ENCODE measurements at regions not wholly inside any gene's neighbourhood (a gene's known extent, or its start where the extent isn't known, plus 50 kb on each side); places are given as distances from the start of the nearest gene placed in this dataset.

- in situ Hi-C loops (cut with HindIII; ENCODE audit: low pct_unique_long_range_greater_than_20kb, low sequenced_read_pairs): no loop called here
- DNase-seq (ENCODE audit: low read depth, low spot score): no peak
Observed at GRCh38 chr9:20209391-20210340, 412.6 kb downstream of the MLLT3 start.

GRCh38 chr9:20208961-20209371 is 413.3 kb downstream of the MLLT3 start:
- no peak for DNase-seq (ENCODE audit: low read depth, low spot score)
- in situ Hi-C loops (cut with HindIII; ENCODE audit: low pct_unique_long_range_greater_than_20kb, low sequenced_read_pairs): no loop called here

DNA sequence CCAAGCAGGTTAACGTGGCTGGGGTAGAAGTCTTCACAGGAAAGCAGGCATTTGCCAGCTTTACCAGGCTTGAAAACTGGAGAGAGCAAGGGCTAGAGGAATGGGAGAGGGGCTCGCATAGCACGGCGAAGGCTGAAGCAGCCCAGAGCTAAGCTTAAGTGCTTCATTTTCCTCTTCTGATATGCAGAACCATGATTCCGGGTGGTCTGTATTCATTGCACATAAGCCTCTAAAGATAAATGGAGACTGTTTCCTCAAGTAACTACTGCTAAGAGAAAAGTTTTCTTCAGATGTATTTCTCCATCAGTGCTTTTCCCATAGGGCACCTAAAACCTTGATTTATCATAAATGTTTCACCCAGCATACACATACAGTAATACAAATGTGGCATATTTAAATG is 414.1 kb downstream of the MLLT3 start:
- in situ Hi-C loops (cut with HindIII; ENCODE audit: low pct_unique_long_range_greater_than_20kb, low sequenced_read_pairs): no loop called here
- DNase-seq (ENCODE audit: low read depth, low spot score): no peak

DNA sequence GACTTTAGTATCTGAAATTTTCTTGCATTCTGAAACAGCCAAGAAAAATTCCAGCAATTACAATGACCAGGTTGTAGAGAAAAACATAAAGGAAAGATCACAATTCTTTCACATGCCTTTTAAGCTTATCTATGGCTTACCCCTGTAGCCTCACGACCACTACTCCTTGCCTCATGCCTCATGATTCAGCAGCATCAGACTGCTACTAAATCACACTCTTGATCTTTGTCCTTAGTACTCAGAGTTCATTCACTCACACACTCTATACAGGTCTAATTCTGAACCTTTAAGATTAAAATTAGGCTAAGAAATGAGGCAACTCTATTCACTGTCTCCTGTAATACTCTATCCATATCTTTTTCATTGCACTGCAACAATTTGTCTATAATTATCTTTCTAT is 415.1 kb downstream of the MLLT3 start:
- in situ Hi-C loops (cut with HindIII; ENCODE audit: low pct_unique_long_range_greater_than_20kb, low sequenced_read_pairs): no loop called here
- DNase-seq (ENCODE audit: low read depth, low spot score): no peak

DNA sequence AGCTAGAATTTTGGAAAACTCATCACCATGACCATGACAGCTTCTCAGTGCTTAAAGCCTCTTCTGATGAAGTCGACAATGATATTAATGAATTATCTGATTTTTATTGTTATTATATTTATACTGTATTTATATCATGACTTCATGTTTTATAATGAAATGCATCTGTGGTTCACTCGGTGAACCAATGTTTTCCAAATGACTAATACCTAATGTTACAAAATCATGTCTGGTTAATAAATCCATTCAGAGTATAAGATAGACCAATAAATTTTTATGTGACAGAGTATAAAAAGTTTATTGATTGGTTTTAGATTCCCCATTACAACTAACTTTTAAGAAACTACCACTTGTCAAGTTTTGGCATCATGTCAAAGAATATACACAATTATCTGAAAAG is 416.5 kb downstream of the MLLT3 start:
- in situ Hi-C loops (cut with HindIII; ENCODE audit: low pct_unique_long_range_greater_than_20kb, low sequenced_read_pairs): no loop called here
- no peak for DNase-seq (ENCODE audit: low read depth, low spot score)

GRCh38 chr9:20200991-20201431 is 412.2 kb upstream of the SLC24A2 start:
- DNase-seq (ENCODE audit: low read depth, low spot score): no peak
- in situ Hi-C loops (cut with HindIII; ENCODE audit: low pct_unique_long_range_greater_than_20kb, low sequenced_read_pairs): no loop called here

GRCh38 chr9:20200581-20200980 is 411.7 kb upstream of the SLC24A2 start:
- in situ Hi-C loops (cut with HindIII; ENCODE audit: low pct_unique_long_range_greater_than_20kb, low sequenced_read_pairs): no loop called here
- no peak for DNase-seq (ENCODE audit: low read depth, low spot score)

GRCh38 chr9:20199111-20199510 is 410.3 kb upstream of the SLC24A2 start:
- no peak for DNase-seq (ENCODE audit: low read depth, low spot score)
- in situ Hi-C loops (cut with HindIII; ENCODE audit: low pct_unique_long_range_greater_than_20kb, low sequenced_read_pairs): no loop called here

GRCh38 chr9:20197976-20198685 is 409.3 kb upstream of the SLC24A2 start:
- in situ Hi-C loops (cut with HindIII; ENCODE audit: low pct_unique_long_range_greater_than_20kb, low sequenced_read_pairs): no loop called here
- no peak for DNase-seq (ENCODE audit: low read depth, low spot score)

DNA sequence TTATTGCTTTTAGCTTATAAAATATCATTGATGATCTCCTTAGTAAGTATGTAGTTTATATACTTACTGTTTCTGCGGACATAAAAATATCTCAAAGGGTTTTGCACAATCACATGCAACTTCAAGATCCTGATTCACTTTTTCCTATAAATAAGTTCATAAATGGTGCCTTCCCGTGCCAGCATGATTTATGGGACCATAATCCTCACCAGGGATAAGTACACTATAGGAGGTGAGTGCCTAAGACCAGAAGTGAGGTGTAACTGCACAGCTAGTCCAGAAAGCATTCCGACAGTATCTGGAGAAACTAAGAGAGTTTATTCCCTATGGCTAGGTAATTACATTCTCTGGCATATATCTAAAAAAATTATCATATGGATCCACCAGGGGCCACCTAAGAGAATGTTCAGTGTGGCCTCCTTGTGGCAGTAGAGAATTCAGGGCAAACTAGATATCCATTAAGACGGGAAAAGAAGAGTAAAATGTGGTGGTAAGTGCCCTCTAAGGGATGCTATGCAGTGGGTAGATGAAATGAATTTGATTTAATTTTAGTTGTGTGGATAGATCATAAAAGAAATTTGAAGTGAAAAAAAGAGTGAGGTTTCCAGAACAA is 402.5 kb upstream of the SLC24A2 start:
- in situ Hi-C loops (cut with HindIII; ENCODE audit: low pct_unique_long_range_greater_than_20kb, low sequenced_read_pairs): no loop called here
- peak; percentile 39 for DNase-seq (ENCODE audit: low read depth, low spot score)

DNA sequence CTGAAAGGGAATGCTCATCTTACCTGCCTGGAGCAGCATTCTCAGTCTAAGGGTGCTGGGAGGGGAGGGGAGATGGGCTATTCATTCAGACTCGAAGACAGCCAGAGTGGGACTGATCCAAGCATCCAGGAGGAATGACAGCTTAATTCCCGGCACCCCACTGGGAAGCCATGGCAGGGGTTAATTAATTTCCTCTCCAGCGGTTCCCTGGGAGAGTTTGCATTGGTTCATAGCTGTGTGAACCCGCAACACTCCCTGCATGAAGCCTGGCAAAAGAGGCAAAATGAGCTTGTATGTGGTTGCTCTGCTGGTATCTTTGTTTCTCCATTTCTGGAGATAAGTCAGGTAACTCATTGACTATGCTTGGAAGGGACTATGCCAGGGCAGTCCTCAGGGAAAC is 401.0 kb upstream of the SLC24A2 start:
- no peak for DNase-seq (ENCODE audit: low read depth, low spot score)
- in situ Hi-C loops (cut with HindIII; ENCODE audit: low pct_unique_long_range_greater_than_20kb, low sequenced_read_pairs): no loop called here

DNA sequence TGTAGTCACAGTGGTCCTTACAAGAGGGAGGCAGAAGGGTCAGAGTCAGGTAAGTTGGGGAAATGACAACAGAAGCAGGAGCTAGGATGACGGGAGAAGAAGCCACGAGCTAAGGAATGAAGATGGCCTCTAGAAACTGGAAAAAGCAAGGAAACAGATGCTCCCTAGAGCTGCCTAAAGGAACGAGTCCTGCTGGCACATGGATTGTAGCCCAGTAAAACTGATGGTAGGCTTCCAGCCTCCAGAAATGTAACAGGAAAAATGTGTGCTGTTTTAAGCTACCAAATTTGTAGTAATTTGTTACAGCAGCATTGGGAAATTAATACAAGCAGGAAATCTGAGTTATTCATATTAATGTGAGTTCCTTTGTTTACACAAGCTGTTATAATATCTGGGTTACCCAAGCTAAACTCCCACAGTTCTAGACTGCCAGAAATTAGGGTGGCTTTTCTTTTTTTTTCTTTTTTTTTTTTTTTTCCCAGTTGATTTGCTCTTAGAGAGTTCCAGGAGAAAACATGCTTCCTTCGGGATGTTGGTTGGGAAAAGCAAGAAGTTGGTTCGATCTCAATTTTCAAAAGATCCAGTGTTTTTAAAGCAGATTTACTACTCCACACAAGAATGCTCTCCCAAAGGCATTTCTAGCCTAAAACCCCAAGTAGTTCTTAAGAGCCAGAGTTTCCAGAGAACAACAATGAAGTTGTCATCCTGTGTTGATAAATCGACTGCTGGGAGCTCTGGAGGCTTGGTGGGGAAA is 400.0 kb upstream of the SLC24A2 start:
- DNase-seq (ENCODE audit: low read depth, low spot score): no peak
- in situ Hi-C loops (cut with HindIII; ENCODE audit: low pct_unique_long_range_greater_than_20kb, low sequenced_read_pairs): no loop called here

DNA sequence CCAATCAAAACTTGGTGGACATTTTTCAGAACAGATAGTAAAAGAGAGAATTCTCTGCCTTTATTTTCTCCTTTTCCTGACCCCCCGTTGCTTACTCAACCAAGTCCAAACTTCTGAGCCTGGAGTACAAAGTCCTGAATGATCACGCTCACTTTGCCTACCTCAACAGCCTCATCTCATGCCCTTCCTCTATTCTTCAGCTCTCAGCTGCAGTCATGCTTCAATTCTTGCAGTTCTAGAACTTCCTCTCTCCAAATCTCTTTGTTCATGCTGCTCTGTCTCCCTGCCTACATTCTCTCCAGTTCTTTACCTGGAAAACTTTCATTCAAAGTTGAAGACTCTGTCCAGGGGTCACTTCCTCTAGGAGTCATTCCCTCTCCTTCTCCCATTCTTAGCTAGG is 398.5 kb upstream of the SLC24A2 start:
- in situ Hi-C loops (cut with HindIII; ENCODE audit: low pct_unique_long_range_greater_than_20kb, low sequenced_read_pairs): no loop called here
- DNase-seq (ENCODE audit: low read depth, low spot score): no peak

- in situ Hi-C loops (cut with HindIII; ENCODE audit: low pct_unique_long_range_greater_than_20kb, low sequenced_read_pairs): no loop called here
Observed at GRCh38 chr9:20186823-20187222, 398.0 kb upstream of the SLC24A2 start.

GRCh38 chr9:20186231-20186630 is 397.4 kb upstream of the SLC24A2 start:
- in situ Hi-C loops (cut with HindIII; ENCODE audit: low pct_unique_long_range_greater_than_20kb, low sequenced_read_pairs): no loop called here
- no peak for DNase-seq (ENCODE audit: low read depth, low spot score)

More at GRCh38 chr9:20186823-20187222, 398.0 kb upstream of the SLC24A2 start:
- no peak for DNase-seq (ENCODE audit: low read depth, low spot score)

DNA sequence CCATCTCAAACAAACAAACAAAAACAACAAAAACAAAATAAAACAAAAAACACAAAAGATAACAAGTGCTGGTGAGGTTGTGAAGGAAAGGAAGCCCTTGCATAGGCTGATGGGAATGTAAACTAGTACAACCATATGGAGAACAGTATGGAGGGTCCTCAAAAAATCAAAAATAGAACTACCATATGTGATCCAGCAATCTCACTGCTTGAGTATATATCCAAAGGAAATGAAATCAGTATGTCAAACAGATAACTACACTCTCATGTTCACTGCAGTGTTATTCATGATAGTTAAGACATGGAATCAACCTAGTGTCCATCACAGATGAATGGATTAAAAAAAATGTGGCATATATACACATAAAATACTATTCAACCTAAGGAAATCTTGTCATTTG is 395.7 kb upstream of the SLC24A2 start:
- no peak for DNase-seq (ENCODE audit: low read depth, low spot score)
- in situ Hi-C loops (cut with HindIII; ENCODE audit: low pct_unique_long_range_greater_than_20kb, low sequenced_read_pairs): no loop called here

- in situ Hi-C loops (cut with HindIII; ENCODE audit: low pct_unique_long_range_greater_than_20kb, low sequenced_read_pairs): no loop called here
- DNase-seq (ENCODE audit: low read depth, low spot score): no peak
Observed at GRCh38 chr9:20178679-20179078, 389.8 kb upstream of the SLC24A2 start.

- DNase-seq (ENCODE audit: low read depth, low spot score): no peak
- in situ Hi-C loops (cut with HindIII; ENCODE audit: low pct_unique_long_range_greater_than_20kb, low sequenced_read_pairs): no loop called here
Observed at GRCh38 chr9:20178197-20178596, 389.4 kb upstream of the SLC24A2 start.
